ENCODE measurements at regions not wholly inside any gene's neighbourhood (a gene's known extent, or its start where the extent isn't known, plus 50 kb on each side); places are given as distances from the start of the nearest gene placed in this dataset.
"Not testable (repeated sequence)": the region's sequence is repeated elsewhere in the genome, so short reads cannot be mapped to it uniquely, and the experiment has no call there.

DNA sequence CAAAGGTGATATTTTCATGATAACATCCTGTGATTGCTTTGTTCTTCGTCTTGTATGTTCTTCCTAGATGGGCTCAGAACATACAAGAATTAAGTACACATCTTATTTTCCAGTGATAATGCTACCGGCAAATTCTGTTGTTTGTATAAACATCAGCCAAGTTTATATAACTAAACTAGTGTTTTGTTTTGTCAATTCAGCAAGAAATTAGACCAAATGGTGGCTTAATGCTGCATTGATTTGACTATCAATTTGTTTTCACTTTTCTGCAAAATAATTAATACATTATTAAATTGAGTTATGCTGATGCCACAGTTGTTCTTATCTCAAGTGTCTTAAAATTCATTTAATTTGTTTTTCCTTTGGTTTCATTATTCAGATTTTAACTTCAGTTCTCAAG, 177.7 kb downstream of the OR4F29 start:
- DNase-seq (ENCODE audit: low spot score) = not testable (repeated sequence)

- peak; percentile 62 for DNase-seq (ENCODE audit: low spot score)
Measured at GRCh38 chr1:267815-268214, 183.7 kb downstream of the OR4F29 start.

All from ecto neural progenitor cell (in vitro differentiated cells).